ENCODE measurements at regions not wholly inside any gene's neighbourhood (a gene's known extent, or its start where the extent isn't known, plus 50 kb on each side); places are given as distances from the start of the nearest gene placed in this dataset.

- no peak for FAIRE-seq
These were observed 428.2 kb downstream of the ATP23 start for GRCh38 chr12:58369576-58369975.

- no peak for FAIRE-seq
These were observed 430.9 kb downstream of the ATP23 start for GRCh38 chr12:58372298-58372697.

- no peak for FAIRE-seq
These were observed 436.7 kb downstream of the ATP23 start for GRCh38 chr12:58378028-58378427.

DNA sequence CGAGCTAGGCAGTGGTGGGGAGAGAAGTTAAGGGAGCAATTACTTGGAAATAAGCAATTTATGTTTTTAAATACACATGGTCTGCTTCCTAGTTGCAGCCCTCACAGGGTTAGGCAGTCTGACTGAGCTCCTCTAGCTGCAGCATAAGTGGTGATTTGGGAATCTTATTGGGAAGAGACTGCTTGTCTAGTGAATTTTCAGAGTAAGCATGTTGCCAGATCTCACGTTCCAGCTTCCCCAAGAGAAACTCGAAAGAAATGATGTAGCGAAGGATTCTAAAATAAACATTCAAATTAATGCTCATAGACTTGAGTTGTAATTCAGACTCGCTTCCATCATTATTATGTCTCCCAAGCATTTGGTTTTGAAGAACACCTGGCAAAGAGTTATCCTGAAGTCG, 440.2 kb downstream of the ATP23 start:
- FAIRE-seq = no peak

DNA sequence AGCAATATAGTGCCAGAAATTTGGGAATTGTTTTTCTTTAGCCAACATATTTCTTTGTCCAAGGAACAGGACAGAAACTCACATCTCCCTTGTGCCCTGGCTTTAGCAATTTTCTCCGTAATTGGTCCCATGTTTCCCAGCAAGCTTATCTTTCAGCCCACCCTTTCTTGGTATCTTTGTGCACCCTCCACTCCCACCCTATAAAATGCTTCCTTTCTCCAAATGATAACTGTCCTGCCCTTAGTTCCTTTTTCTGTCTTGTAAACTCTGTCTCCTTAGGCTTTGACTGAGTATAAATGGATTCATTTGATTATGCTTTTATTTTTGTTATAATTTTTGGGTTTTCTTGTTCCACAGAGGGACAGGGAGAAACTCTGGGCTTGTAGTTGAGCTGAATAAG, 442.8 kb downstream of the ATP23 start:
- no peak for FAIRE-seq

DNA sequence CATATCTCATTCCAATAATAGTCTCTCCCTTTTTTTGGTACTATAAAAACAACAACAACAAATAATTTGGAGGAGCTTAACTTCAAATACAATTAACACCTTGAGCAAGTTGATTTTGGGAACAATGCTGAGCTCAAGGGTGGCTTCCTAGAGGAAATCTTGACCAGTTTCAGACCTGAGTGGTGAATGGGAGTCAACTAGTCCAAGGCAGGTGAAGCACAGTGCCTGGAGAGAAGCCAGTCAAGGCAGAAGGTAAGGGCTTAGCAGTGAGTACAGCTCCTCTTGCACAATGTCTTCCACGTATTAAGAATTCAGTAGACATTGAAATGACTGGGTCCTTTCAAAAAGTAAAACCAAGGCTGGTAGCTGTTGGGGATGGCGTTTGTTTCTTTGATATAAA, 444.8 kb downstream of the ATP23 start:
- FAIRE-seq = no peak

- FAIRE-seq = no peak
These were observed 445.8 kb downstream of the ATP23 start for GRCh38 chr12:58387199-58387598.

DNA sequence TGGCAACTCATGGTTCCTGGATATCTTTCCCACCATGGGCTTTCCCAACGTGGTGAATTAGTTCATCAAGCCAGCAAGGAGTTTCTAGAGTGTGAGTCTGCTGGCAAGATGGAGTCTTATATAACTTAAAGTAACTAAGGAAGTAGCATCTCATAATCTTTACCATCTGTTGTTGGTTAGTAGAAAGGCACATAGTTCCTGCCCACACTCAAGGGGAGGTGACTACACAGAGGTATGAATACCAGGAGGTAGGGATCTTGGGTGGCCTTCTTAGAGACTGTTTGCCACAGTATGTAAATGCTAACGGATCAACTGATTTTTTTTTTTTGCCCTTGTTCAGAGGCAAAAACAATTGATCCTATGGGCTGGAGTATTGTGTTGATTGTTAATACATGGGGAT, 446.9 kb downstream of the ATP23 start:
- FAIRE-seq = no peak

DNA sequence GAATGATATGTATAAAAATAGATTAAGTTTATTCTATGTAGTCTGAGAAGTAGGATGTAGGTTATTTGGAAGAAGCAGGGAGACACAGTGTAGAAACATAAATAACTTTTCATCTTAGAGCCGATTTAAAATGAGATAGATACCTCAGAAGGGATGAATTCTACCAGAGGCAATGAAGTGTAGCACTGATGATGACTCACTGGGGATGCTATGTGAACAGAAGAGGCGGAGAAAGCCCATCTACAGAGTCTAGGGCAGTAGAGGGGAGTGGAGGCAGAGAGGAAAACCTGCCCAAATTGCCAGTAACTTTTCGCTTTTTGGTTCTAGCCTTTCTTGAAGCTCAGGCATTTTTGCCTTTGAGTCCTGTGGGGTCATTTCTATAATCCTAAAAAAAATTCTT, 451.8 kb downstream of the ATP23 start:
- FAIRE-seq = no peak

DNA sequence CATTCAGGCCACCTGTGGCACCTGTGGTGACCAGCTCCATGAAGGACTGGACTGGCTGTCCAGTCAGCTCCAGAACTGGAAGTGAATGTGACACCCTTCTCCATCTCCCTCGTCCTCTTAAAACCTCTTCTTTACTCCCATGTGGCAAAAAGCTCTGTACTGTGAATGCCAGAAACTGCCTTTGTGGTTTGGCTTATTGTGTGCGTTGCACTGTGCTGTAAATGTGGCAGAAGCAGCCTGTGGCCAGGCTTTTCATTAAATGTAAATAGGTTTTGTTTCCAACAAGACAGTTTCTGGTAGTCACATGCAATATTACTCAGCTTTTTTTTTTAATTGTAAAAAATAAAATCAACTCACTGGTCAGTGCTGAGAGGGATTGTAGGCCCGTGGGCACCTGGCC, 453.7 kb downstream of the ATP23 start:
- FAIRE-seq = no peak

- FAIRE-seq = no peak
These were observed 454.1 kb downstream of the ATP23 start for GRCh38 chr12:58395470-58395869.

GRCh38 chr12:58396239-58396638, 454.9 kb downstream of the ATP23 start:
- FAIRE-seq = no peak

DNA sequence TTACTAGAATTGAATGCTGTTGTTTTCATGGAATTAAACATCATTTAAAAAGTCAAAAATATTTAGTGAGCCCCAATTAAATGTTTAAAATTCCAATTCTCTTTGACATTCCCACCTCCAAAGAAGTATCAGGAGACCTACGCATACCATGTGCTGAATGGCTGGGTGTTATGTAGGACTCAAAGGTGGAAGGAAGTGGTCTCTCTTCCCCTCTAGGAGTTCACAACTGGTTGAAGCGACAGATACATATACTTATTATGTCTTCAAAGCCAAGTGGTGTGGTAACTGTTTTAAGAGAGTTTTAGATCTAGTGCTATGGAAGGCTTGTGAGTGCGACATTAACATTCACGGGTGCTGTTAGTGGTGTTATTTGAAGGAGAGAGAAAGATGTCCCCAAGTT, 464.0 kb downstream of the ATP23 start:
- no peak for FAIRE-seq

DNA sequence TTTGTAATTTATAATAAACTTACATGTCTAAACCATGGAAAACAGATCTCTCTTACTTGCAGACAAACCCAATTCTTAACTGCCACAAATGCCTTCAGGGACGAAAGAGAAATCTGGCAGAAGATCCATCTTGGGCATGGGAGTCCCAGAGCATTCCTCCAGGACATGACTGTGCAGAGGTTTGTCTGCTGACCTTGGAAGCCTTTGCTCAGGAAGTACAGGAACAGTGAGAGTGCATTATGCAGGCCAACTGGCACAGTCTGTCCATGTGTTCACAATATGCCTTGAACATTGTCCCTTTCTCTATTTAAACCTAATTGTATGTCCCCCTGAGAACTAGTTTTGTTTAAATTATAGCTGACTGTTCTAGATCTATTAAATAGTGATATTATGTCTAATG, 467.1 kb downstream of the ATP23 start:
- FAIRE-seq = no peak

- no peak for FAIRE-seq
These were observed 471.2 kb downstream of the ATP23 start for GRCh38 chr12:58412461-58413060.

- FAIRE-seq = no peak
These were observed 472.4 kb downstream of the ATP23 start for GRCh38 chr12:58413794-58414193.

DNA sequence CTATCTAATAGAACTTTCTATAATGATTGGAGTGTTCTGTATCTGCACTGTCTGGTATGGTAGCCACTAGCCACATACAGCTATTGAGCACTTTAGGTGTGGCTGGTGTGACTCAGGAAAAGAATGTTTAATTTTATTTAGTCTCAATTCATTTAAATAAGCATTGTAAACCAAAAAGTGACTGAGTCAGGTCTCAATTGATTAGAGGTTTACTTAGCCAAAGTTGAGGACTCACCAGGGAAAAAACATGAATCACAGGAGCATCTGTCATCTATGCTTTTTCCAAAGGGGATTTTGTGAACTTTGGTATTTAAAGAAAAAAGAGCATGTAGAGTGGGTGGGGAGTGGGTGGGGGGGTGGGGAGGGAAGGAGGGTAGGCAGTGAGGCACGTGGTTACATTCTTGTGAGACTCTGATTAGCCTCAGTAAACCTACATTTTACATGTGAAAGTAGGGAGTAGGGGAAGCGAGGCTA, 473.1 kb downstream of the ATP23 start:
- no peak for FAIRE-seq

DNA sequence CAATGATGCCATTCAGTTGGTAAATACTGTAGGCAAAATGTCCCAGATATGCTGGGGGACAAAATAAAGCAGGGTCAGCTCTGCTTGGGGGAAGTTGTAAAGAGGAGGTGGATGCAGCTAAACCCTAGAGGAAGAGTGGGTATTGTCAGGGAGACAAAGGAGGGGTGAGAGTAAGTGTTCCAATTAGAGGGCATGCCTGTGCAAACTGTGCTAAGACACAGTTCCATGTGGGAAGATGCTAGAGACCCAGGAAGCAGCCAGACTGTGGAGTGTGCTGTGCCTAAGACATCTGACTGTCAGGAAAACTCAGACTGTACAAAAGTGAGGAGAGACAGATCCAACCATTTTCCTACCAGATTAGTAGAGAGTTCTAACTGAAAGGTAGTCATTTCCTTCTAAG, 474.3 kb downstream of the ATP23 start:
- FAIRE-seq = no peak

GRCh38 chr12:58416236-58416635, 474.9 kb downstream of the ATP23 start:
- no peak for FAIRE-seq

DNA sequence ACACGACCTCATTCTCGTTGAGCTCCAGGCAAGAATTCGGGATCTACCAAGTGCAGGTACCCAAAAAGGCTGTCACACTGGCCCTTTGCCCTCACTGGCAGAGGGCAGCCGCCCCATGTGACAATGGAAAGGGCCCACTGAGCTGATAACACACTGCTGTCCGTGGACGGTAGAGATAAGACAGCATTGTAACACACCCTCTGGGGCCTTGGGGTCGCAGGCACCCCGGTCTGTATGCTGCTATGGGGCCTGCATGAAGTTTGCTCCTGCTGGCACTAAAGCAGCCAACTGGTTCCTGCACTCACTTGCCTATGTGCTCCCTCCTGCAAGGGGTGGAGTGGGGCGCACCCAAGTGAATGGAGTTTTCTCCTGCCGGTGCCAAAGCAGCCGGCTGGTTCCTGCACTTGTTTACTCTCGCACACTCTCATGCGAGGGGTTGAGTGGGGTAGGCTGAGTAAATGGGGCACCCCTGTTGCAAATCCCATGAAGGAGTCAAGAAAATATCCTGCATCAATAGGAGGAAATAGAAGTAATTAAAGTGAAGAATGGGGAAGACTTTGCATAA, 477.9 kb downstream of the ATP23 start:
- no peak for FAIRE-seq

DNA sequence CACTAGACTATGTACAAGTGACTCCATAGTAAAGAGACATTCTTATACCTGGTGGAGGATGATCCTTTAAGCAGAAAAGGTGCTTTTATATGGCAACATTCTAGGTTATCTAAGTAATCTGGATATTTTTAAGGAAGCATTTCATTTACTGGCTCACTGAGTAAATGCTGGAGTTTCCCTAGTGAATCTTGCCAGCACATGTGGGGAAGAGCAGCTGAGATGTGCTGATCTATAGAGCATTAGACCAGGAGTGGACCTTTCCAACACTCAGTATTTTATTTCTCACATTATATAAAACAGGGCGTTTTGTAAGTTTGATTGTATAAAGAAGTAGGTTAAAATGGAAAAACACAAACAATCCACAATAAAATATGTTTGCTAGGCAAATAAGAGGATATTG, 478.5 kb downstream of the ATP23 start:
- FAIRE-seq = no peak

DNA sequence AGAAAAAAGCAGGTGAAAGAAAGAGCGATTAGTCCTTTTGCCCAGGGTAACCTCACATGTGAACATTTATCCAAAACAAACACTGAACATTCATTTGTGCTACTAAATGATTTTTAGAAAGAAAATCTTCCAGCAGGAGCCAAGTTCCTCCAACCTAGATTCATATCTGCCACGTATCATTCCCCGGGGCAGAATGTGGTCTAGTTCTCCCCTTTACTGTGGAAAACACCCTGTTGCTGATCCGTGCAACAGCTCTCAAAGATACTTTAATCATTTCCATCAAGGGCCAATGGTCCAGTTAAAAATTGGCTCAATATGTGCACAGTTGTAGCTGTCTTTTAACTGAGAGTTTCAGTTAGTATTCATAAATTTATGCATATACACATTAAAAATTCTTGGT, 479.1 kb downstream of the ATP23 start:
- FAIRE-seq = no peak

- no peak for FAIRE-seq
These were observed 480.6 kb downstream of the ATP23 start for GRCh38 chr12:58421990-58422389.

DNA sequence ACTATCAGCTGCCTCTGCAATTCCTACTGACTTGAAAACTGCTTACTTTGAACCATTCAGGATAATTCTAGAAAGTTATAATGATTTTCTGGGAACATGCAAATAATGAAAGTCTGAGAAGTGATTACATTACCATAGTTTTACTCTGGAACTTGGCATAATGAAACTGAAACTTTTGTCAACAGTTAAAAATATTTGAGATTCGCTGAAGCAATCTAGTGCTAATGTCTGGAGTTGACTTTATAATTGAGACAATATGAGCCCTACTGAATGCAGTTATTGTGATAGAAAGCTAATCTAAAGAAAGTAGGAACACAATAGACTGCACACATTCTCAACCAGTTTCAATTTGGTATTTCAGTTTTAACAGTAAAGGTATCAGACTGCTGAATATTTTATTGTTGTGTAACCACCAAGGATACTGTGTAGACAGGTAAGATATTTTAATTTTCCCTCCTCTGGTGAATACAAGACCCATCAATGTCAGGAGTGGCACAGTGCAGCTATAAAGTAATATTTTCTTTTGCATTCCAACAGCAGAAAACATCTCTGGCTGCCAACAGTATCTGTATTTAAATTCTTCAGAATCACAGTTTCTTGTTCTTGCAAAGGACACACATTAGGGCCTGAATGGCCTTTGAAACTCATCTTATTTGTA, 483.5 kb downstream of the ATP23 start:
- FAIRE-seq = no peak
